Fibroblast of lung (primary cell): ENCODE measurements at regions not wholly inside any gene's neighbourhood (a gene's known extent, or its start where the extent isn't known, plus 50 kb on each side); places are given as distances from the start of the nearest gene placed in this dataset.

Source experiments
- DNase-seq, 2 donors: peaks; one replicate each; pipeline versions ENCODE4 v3.0.0 to v3.0.0-alpha.2; 2010; ENCODE audit warnings: low read depth in 2 of 2
- H2AFZ ChIP-seq: 2 replicates; pipeline ENCODE4 v1.5.1; 2012; ENCODE audit warnings: low read length, control low read depth, inconsistent platforms
- H3K27ac ChIP-seq: 2 replicates; pipeline ENCODE4 v1.5.1; 2011; ENCODE audit warnings: low read length, control low read depth; ENCODE audit not compliant: insufficient read depth
- H3K27me3 ChIP-seq: 2 replicates; pipeline ENCODE4 v1.5.1; 2011; ENCODE audit warnings: mild to moderate bottlenecking, low read length; ENCODE audit not compliant: control insufficient read depth, insufficient read depth
- H3K36me3 ChIP-seq: 2 replicates; pipeline ENCODE4 v1.5.1; 2011; ENCODE audit warnings: low read length; ENCODE audit not compliant: control insufficient read depth, insufficient read depth
- H3K4me1 ChIP-seq: 2 replicates; pipeline ENCODE4 v1.5.1; 2011; ENCODE audit warnings: low read length; ENCODE audit not compliant: control insufficient read depth, insufficient read depth; ENCODE audit errors: extremely low read depth
- H3K4me2 ChIP-seq: 2 replicates; pipeline ENCODE4 v1.5.1; 2011; ENCODE audit warnings: low read length, control low read depth; ENCODE audit not compliant: insufficient read depth; ENCODE audit errors: extremely low read depth
- H3K4me3 ChIP-seq, 4 experiments: fragments of 200-600 bp in 1 of 4; sonication (generic) in 1 of 4; replicated peaks in 1 of 4; 2 replicates each; pipeline ENCODE4 v1.5.1; 2011 to 2016; ENCODE audit warnings: low read length in 4 of 4, low read depth in 3 of 4, mild to moderate bottlenecking in 3 of 4, control low read depth in 2 of 4, inconsistent platforms in 1 of 4, mixed read lengths in 1 of 4; ENCODE audit not compliant: insufficient read depth in 1 of 4; ENCODE audit errors: control extremely low read depth in 1 of 4
- H3K79me2 ChIP-seq: 2 replicates; pipeline ENCODE4 v1.5.1; 2012; ENCODE audit warnings: mild to moderate bottlenecking, low read length, inconsistent platforms; ENCODE audit not compliant: control insufficient read depth, insufficient read depth
- H3K9ac ChIP-seq: 2 replicates; pipeline ENCODE4 v1.5.1; 2011; ENCODE audit warnings: mild to moderate bottlenecking, low read length, control low read depth; ENCODE audit not compliant: insufficient read depth
- H3K9me3 ChIP-seq: 2 replicates; pipeline ENCODE4 v1.5.1; 2012; ENCODE audit warnings: low read depth, low read length; ENCODE audit not compliant: control insufficient read depth, insufficient read depth
- H4K20me1 ChIP-seq: 2 replicates; pipeline ENCODE4 v1.5.1; 2011; ENCODE audit warnings: low read length; ENCODE audit not compliant: control insufficient read depth, insufficient read depth; ENCODE audit errors: extremely low read depth
- CTCF ChIP-seq, 2 donors: IDR thresholded peaks in 1 of 2; conservative IDR thresholded peaks in 1 of 2; 1 replicate in 1 of 2; 2 replicates in 1 of 2; pipeline ENCODE4 v1.5.1; 2011 to 2012; ENCODE audit warnings: low read length in 2 of 2, control low read depth in 1 of 2, inconsistent platforms in 1 of 2, low read depth in 1 of 2, mild to moderate bottlenecking in 1 of 2
- EZH2 ChIP-seq: IDR thresholded peaks from 2 replicates; pipeline ENCODE4 v1.5.1; 2012; ENCODE audit warnings: low read length, control low read depth, mild to moderate bottlenecking; ENCODE audit errors: missing control alignments

- Histone ChIP-seq H3K9ac (no peak overlapping the region), H3K4me1 (no peaks in the 10 kb centered on the region), H4K20me1 (no peaks in the 10 kb centered on the region), H2AFZ (no peak overlapping the region), H3K9me3 (no peaks in the 10 kb centered on the region), H3K79me2 (no peaks in the 10 kb centered on the region), H3K4me3 (no peak overlapping the region), H3K36me3 (no peaks in the 10 kb centered on the region), H3K4me2 (no peak overlapping the region), H3K27me3 (no peaks in the 10 kb centered on the region), H3K27ac (no peak overlapping the region)
- no peak for TF ChIP-seq CTCF (conservative IDR thresholded peaks at IDR 0.05 in 1 of 2, IDR thresholded peaks at IDR 0.05 in 1 of 2; ENCODE audit: low read depth in 1 of 2, low read length in 2 of 2)
- no peak for TF ChIP-seq EZH2
- no peak for DNase-seq
Measured at GRCh38 chr19:28563964-28564921, 648.7 kb downstream of the UQCRFS1 start.

- Histone ChIP-seq H3K27me3 (no peaks in the 10 kb centered on the region), H3K4me3 (no peak overlapping the region), H3K36me3 (no peaks in the 10 kb centered on the region), H3K4me2 (no peak overlapping the region), H3K27ac (no peak overlapping the region), H3K9ac (no peak overlapping the region), H3K79me2 (no peaks in the 10 kb centered on the region), H3K9me3 (no peaks in the 10 kb centered on the region), H3K4me1 (no peaks in the 10 kb centered on the region), H4K20me1 (no peaks in the 10 kb centered on the region), H2AFZ (no peak overlapping the region)
- no peak for DNase-seq
- TF ChIP-seq EZH2: no peak
- TF ChIP-seq CTCF (conservative IDR thresholded peaks at IDR 0.05 in 1 of 2, IDR thresholded peaks at IDR 0.05 in 1 of 2; ENCODE audit: low read depth in 1 of 2, low read length in 2 of 2): no peak
Measured at GRCh38 chr19:28560786-28561185, 652.2 kb downstream of the UQCRFS1 start.

DNA sequence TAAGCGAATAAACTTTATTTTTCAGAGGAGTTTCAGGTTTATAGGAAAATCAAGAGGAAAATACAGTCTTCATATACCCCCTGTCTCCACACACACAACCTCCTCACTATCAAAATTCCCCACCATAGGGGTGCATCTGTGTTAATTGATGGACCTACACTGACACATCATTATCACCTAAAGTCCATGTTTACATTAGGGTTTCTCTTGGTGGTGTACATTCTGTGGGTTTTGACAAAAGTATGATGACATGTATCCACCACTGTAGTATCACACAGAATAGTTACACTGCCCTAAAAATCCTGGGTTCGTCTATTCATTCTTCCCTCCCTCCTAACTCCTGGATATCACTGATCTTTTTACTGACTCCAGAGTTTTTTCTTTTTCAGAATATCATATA is 654.2 kb downstream of the UQCRFS1 start:
- Histone ChIP-seq H3K36me3 (no peaks in the 10 kb centered on the region), H3K4me1 (no peaks in the 10 kb centered on the region), H3K4me3 (no peak overlapping the region), H2AFZ (no peak overlapping the region), H3K27ac (no peak overlapping the region), H4K20me1 (no peaks in the 10 kb centered on the region), H3K9me3 (no peaks in the 10 kb centered on the region), H3K9ac (no peak overlapping the region), H3K4me2 (no peak overlapping the region), H3K79me2 (no peaks in the 10 kb centered on the region), H3K27me3 (no peaks in the 10 kb centered on the region)
- TF ChIP-seq CTCF (conservative IDR thresholded peaks at IDR 0.05 in 1 of 2, IDR thresholded peaks at IDR 0.05 in 1 of 2; ENCODE audit: low read depth in 1 of 2, low read length in 2 of 2) (no peak), EZH2 (no peak)
- no peak for DNase-seq
